ENCODE measurements at regions not wholly inside any gene's neighbourhood (a gene's known extent, or its start where the extent isn't known, plus 50 kb on each side); places are given as distances from the start of the nearest gene placed in this dataset.

GRCh38 chr1:29821605-29822004 lies 585.3 kb downstream of the PTPRU start:
- Histone ChIP-seq H3K4me1 (ENCODE audit: insufficient read depth, low read length, poor library complexity, severe bottlenecking) (no peaks in the 10 kb centered on the region), H3K4me2 (ENCODE audit: low read depth, low read length, poor library complexity, severe bottlenecking) (no peak overlapping the region), H3K9ac (ENCODE audit: low read depth, low read length, poor library complexity, severe bottlenecking) (no peak overlapping the region), H3K79me2 (ENCODE audit: insufficient read depth, low read length) (no peaks in the 10 kb centered on the region), H4K20me1 (ENCODE audit: insufficient read depth, low read length, poor library complexity, severe bottlenecking) (no peaks in the 10 kb centered on the region), H3K4me3 (ENCODE audit: low read length, poor library complexity, severe bottlenecking) (no peak overlapping the region), H3K9me2 (replicated peaks; ENCODE audit: low read depth, low read length) (no peaks in the 10 kb centered on the region), H2AFZ (ENCODE audit: low read length) (no peak overlapping the region), H3K36me3 (ENCODE audit: insufficient read depth, low read length) (no peaks in the 10 kb centered on the region), H3F3A (ENCODE audit: low read depth) (no peaks in the 10 kb centered on the region), H3K9me3 (ENCODE audit: insufficient read depth, low read depth, low read length) (peaks cover 5% of the 10 kb centered on the region; the same call in 1 of the 2 replicates), H3K27me3 (ENCODE audit: insufficient read depth, low read length, poor library complexity, severe bottlenecking) (no peaks in the 10 kb centered on the region)
- no peak for TF ChIP-seq CTCF (conservative IDR thresholded peaks at IDR 0.05; ENCODE audit: low read length)
- no peak for TF ChIP-seq EZH2phosphoT487 (IDR thresholded peaks at IDR 0.05; ENCODE audit: borderline replicate concordance)

GRCh38 chr1:29820401-29820800 lies 584.1 kb downstream of the PTPRU start:
- Histone ChIP-seq H3K9me3 (ENCODE audit: insufficient read depth, low read depth, low read length) (no peaks in the 10 kb centered on the region; the same call in 1 of the 2 replicates), H3F3A (ENCODE audit: low read depth) (no peaks in the 10 kb centered on the region), H3K27me3 (ENCODE audit: insufficient read depth, low read length, poor library complexity, severe bottlenecking) (no peaks in the 10 kb centered on the region), H3K36me3 (ENCODE audit: insufficient read depth, low read length) (no peaks in the 10 kb centered on the region), H3K9me2 (replicated peaks; ENCODE audit: low read depth, low read length) (no peaks in the 10 kb centered on the region), H3K9ac (ENCODE audit: low read depth, low read length, poor library complexity, severe bottlenecking) (no peak overlapping the region), H3K4me3 (ENCODE audit: low read length, poor library complexity, severe bottlenecking) (no peak overlapping the region), H3K4me1 (ENCODE audit: insufficient read depth, low read length, poor library complexity, severe bottlenecking) (no peaks in the 10 kb centered on the region), H3K79me2 (ENCODE audit: insufficient read depth, low read length) (no peaks in the 10 kb centered on the region), H3K4me2 (ENCODE audit: low read depth, low read length, poor library complexity, severe bottlenecking) (no peak overlapping the region), H4K20me1 (ENCODE audit: insufficient read depth, low read length, poor library complexity, severe bottlenecking) (no peaks in the 10 kb centered on the region), H2AFZ (ENCODE audit: low read length) (no peak overlapping the region)
- TF ChIP-seq CTCF (conservative IDR thresholded peaks at IDR 0.05; ENCODE audit: low read length): no peak
- TF ChIP-seq EZH2phosphoT487 (IDR thresholded peaks at IDR 0.05; ENCODE audit: borderline replicate concordance): no peak

- no peak for TF ChIP-seq CTCF (conservative IDR thresholded peaks at IDR 0.05; ENCODE audit: low read length)
- Histone ChIP-seq H3K4me2 (ENCODE audit: low read depth, low read length, poor library complexity, severe bottlenecking) (no peak overlapping the region), H3K27me3 (ENCODE audit: insufficient read depth, low read length, poor library complexity, severe bottlenecking) (no peaks in the 10 kb centered on the region), H3K36me3 (ENCODE audit: insufficient read depth, low read length) (no peaks in the 10 kb centered on the region), H3K9ac (ENCODE audit: low read depth, low read length, poor library complexity, severe bottlenecking) (no peak overlapping the region), H4K20me1 (ENCODE audit: insufficient read depth, low read length, poor library complexity, severe bottlenecking) (no peaks in the 10 kb centered on the region), H3K79me2 (ENCODE audit: insufficient read depth, low read length) (no peaks in the 10 kb centered on the region), H3F3A (ENCODE audit: low read depth) (no peaks in the 10 kb centered on the region), H2AFZ (ENCODE audit: low read length) (no peak overlapping the region), H3K9me3 (ENCODE audit: insufficient read depth, low read depth, low read length) (no peaks in the 10 kb centered on the region), H3K4me1 (ENCODE audit: insufficient read depth, low read length, poor library complexity, severe bottlenecking) (no peaks in the 10 kb centered on the region), H3K9me2 (replicated peaks; ENCODE audit: low read depth, low read length) (no peaks in the 10 kb centered on the region), H3K4me3 (ENCODE audit: low read length, poor library complexity, severe bottlenecking) (no peak overlapping the region)
These were observed 576.2 kb downstream of the PTPRU start for GRCh38 chr1:29812408-29813135.
